ENCODE measurements at regions not wholly inside any gene's neighbourhood (a gene's known extent, or its start where the extent isn't known, plus 50 kb on each side); places are given as distances from the start of the nearest gene placed in this dataset.
"Not testable (repeated sequence)": the region's sequence is repeated elsewhere in the genome, so short reads cannot be mapped to it uniquely, and the experiment has no call there.

DNA sequence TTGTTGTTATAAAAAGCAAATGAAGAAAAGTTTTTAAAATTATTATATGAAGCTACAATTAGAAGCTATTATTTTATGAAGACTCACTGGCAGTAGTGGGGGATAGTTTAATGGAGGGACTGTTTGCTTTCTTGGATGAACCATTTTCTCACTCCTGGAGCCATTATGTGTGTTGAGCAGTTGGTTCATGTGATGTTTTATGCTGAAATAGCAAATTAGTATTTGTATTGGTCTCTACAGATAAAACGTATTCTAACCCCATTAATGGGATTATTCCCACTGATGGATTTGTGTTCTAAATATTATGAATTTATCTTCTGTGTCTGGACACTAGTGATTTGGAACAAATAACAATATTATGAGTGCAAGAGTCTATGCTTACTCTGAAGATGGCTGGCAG is 507.5 kb upstream of the FSHR start:
- no peak for DNase-seq

- DNase-seq = no peak
Observed at GRCh38 chr2:49656853-49657252, 502.5 kb upstream of the FSHR start.

DNA sequence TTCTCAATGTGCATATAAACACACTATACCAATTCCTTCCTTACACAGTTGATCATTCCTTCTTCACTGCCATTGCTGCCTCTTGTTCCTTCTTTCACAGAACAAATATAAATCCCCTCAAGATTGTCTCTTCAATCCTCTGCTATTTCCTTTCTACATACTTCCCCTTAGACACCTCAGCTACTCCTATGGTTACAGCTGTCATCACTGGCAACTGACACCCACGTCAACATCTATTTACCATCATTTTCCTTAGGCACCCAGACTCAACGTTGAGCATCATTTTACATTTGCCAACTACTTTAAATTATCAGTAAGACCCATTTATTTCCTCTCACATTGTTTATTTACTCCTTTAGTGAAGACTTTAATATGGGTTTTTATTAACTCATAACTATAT is 488.8 kb upstream of the FSHR start:
- DNase-seq = no peak

DNA sequence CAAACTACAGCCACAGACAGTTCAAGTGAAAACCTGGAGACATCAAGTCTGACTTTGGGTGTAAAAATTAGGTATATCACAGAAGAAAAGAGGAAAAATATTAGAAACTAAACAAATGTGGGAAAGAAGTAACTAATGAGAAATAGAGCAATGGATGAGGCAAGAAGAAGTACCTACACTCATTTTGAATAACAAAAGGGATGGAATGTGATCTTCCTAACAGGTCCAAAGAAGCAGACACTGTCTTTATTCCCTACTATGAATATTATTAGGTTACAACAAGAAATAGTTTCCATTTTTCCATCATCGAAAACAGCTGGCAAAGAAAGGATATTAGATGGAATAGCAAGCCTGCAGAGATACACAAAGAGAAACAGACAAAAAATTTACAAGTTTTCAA is 486.3 kb upstream of the FSHR start:
- no peak for DNase-seq

GRCh38 chr2:49621016-49621415 is 466.7 kb upstream of the FSHR start:
- DNase-seq = peak; percentile 60

DNA sequence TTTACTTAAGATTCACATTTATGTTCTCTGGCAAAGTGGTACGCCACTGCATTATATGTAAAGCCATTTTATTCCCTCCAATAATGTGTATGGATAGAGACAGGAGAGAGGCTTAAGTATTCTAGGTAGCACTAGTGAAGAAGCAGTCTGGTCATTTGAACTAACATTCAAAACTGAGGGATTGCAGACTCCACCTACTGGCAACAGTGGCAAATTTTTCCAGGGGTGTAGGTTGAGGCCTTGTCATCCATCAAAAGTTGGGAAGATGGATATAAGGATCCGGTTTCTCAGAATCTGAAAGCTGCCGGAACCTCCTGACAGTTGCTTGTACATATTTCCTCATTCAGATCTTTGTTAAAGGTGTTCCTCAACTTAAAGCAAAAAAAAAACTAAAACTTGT is 465.5 kb upstream of the FSHR start:
- no peak for DNase-seq

GRCh38 chr2:49618491-49618890 is 464.2 kb upstream of the FSHR start:
- no peak for DNase-seq

- peak; percentile 78 for DNase-seq
Observed at GRCh38 chr2:49616800-49617199, 462.5 kb upstream of the FSHR start.

GRCh38 chr2:49611796-49612195 is 457.5 kb upstream of the FSHR start:
- not testable (repeated sequence) for DNase-seq

- DNase-seq = no peak
Observed at GRCh38 chr2:49600524-49600923, 446.2 kb upstream of the FSHR start.

DNA sequence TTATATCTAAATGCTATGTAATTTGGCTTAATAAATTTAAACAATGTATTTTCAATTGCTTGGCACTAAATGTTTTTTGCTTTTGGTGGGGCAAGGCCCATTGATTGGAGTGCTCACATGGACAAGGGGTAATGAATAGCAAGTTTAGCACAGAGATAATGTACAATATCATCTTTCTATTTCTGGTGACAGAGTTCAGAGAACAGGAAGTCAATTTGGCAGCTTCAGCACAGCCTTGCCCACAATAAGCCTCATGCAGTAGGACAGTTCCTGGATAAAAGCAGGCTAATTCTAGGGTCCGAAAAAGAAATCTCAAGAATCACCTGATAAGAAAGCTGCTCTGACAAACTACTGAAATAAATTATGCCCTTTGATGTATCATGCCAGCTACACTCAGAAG is 443.9 kb upstream of the FSHR start:
- no peak for DNase-seq

DNA sequence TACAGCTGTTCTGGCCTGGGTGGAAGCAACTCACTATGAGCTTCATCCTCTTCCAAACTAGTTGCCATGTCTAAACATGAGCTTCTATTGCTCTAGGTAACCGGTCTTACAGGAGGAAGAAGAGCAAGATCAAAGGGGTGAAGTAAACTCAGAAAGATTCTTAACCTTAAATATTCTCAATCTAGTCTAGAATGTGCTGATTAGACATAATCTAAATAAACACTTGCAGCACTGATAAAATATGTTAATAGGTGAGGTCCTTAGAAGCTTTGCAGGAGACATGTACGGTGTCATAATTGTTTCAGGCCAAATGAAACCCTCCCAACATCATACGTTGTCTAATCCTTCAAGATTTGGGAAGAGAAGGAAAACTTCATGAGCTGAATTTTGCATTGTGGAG is 431.6 kb upstream of the FSHR start:
- no peak for DNase-seq

DNA sequence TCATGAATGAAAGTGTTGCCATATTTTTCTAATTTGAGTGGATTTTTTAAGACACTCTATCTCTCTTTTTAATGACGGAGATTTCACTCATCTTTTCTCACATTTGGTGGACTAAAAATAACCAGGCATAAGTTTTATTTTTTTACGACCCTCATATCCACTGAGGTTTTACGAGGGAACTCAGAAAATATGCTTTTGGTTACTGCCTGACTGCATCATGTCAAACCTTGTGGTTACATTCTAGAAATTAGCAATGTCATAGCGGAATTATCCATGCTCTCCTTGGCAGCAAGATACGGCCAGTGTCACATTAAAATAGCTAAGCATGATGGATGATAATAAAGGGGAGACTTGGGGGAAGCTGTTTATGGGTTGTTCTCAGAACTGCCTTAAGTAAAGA is 428.6 kb upstream of the FSHR start:
- no peak for DNase-seq

DNA sequence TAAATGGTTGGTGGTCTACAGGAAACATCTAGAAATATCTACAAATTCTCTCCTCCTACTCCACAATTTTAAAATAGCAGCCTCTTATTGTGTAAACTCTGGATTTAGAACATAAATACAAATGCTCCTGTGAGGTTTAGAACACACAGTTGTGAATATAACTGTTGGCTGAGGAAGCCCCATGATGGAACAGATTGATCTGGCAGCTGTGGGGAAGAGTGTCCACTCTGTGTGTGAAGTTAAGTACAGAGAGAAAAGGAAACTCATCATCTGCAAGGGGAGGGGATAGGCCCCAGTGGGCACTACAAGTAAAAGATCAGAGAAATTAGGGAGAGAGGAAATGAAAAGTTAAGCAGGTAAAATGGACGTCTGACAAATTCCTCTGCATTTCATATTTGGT is 422.7 kb upstream of the FSHR start:
- DNase-seq = no peak

DNA sequence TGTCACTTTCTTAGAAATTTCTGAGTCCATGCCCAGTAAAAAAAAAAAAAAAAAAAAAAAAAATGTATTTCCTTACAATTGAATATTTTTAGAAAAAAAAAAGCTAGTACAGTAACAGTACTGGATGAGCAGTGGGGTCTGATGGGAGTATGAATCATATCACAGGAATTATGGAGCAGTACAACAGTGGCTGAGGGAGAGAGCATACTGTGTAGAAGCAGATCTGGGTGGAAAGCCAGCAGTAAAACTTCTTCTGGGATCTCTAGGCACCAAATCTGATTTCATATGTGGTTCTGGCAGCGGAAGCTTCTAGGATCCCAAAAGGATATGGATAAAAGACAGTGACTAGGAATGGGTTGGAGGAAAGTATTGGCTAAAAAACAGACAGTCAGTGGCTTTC is 414.9 kb upstream of the FSHR start:
- DNase-seq = no peak

GRCh38 chr2:49567811-49568600 is 413.7 kb upstream of the FSHR start:
- no peak for DNase-seq

DNA sequence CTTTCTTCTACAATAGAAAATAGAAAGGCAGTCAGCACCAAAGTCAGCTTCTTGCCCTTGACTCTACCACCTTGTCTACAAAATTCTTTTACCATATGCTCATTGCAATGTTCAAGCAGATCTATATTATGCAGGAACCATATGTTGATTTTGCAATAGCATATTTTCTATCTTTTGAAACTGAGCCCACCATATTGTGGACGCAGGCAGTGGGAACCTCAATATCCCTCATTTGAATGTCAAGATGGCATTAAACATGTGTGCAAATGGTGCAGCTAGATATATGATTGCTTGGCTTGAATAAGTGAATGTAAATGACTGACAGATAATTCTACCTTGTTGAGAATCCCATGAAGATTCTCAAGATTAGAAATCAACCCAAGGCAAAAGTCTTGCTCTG is 412.7 kb upstream of the FSHR start:
- no peak for DNase-seq

DNA sequence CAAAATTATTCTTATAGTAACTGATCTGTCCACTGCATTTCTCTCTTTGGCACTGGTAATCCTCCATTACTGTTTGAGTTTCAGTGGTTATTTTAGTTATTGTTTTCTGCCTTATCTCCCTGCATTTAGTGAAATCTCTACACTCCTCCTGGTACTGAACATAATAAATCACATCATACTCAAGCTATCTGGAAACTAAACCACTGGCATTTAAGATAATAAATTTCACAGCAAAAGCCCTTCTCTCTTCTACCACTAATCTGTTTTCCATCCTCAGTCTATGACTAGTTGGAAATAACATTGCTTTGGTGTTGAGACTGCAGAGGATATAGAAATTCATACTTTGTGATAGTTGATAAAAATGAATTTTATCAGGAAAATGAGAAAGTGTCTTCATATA is 399.3 kb upstream of the FSHR start:
- DNase-seq = no peak

DNA sequence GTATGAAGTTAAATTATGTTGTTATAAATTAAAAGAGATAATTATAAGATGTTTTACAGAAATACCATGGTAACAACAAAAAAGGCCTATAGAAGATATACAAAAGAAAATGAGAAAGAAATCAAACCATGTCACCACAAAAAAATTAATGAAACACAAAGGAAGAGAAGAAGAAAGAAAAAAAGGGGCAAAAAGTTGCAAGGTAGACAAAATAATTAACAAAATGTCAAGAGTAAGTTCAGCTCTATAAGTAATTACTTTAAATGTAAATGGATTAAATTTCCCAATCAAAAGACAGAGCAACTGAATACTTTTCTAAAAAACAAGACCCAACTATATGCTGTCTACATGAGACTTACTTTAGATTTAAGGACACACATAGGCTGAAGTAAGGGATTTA is 378.4 kb upstream of the FSHR start:
- no peak for DNase-seq

DNA sequence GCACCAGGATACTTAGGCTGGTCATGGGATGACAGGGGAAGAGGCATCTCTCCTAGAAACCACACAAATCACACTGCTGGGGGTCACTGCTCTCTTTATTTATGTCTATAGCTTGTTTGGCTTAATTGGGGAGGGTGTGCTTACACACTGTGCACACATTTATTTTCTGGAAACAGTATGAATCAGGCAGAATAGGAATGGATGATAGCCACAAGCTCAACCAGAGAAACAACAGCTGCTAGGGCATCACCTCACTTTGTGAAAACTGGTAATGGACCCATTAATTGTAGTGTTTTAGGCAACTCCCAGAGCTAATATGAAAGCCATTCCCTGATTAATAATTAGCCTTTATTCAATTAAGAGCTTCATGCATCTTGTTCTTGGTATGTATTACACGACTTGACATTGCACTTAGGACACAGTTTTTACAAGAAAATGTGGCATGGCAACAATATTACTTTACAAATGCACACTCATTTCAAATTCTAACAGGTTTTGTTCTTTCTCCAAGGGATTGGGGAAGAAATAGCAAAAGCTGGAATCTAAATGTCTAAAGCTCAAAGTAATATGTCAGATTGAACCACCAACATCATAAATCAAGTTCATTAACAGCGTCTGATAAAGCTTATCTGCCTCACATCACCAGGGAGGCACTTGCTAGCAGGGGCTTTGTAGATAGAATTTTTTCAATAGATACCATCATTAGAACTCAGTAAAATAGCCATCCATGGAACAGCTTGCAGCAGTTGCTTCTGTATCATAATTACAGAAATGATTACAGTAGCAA is 361.9 kb upstream of the FSHR start:
- DNase-seq = no peak

GRCh38 chr2:49514201-49514600 is 359.9 kb upstream of the FSHR start:
- no peak for DNase-seq

- DNase-seq = no peak
Observed at GRCh38 chr2:49490710-49491109, 336.4 kb upstream of the FSHR start.

- DNase-seq = no peak
Observed at GRCh38 chr2:49487139-49487538, 332.8 kb upstream of the FSHR start.

DNA sequence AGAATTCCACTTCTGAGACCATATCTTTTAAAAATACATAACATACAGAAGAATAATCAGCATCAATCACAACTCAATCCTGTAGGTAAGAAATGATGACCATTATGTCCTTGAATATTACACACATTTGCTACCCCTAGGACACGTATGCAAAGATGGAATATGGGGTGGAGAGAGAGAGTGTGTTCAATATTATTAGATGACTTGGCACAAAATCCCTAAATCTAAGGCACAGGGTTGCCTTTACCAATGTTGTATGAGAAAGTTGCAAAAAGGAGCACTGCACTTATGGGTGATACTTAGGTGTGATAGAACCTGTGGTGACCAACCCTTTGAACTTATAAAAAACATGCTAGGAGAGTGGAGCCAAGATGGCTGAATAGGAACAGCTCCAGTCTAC is 326.2 kb upstream of the FSHR start:
- DNase-seq = no peak

Data from NCI-H2227 treated with DMSO at 0.1 percent for 48 hours (cell line).